B cell (primary cell): ENCODE measurements at regions not wholly inside any gene's neighbourhood (a gene's known extent, or its start where the extent isn't known, plus 50 kb on each side); places are given as distances from the start of the nearest gene placed in this dataset.

ENCODE experiments used
- CTCF ChIP-seq: fragments of 200-600 bp; IDR thresholded peaks from one replicate; pipeline ENCODE4 v1.8.0; 2022; ENCODE audit warnings: antibody characterized with exemption, mild to moderate bottlenecking
- EZH2 ChIP-seq: IDR thresholded peaks from 2 replicates; pipeline ENCODE4 v1.6.1; 2012; ENCODE audit warnings: borderline replicate concordance, low read depth, mild to moderate bottlenecking, moderate library complexity, low read length; ENCODE audit not compliant: insufficient read depth, poor library complexity, severe bottlenecking

DNA sequence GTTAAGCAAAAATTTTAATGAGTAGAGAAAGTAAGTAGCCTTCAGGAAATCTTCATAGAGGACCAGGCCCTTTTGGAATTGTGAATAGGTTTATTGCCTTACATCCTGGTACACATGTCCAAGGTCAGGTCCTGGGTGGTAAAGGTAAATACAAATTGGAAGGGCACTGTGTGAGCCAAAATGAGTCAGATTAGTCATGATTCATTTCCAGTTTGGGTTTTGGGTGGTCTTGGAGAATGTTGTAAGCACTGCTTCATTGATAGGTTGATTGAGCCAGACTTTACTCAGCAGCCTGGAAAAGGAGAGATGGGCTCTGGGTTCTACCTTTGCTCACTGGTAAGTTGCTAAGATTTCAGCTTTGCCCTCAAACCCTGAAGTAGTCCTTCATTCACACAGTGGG lies 82.5 kb upstream of the ZNF169 start:
- no peak for TF ChIP-seq CTCF
- no peak for TF ChIP-seq EZH2
